H1 (cell line): ENCODE measurements at regions not wholly inside any gene's neighbourhood (a gene's known extent, or its start where the extent isn't known, plus 50 kb on each side); places are given as distances from the start of the nearest gene placed in this dataset.

Experiments used
- CTCF ChIA-PET: fragments of 300-600 bp; sonication (Branson Sonifier 250); formaldehyde crosslinking; loops from one replicate; lab custom pipeline; 2021; ENCODE audit not compliant: partially characterized antibody; lab: Charles Lee
- POLR2A ChIA-PET: fragments of 300-600 bp; sonication (Branson Sonifier 250); formaldehyde crosslinking; loops from one replicate; lab custom pipeline; 2021; ENCODE audit warnings: inconsistent platforms; ENCODE audit not compliant: partially characterized antibody; lab: Charles Lee
- DNase-seq, 2 experiments: peaks; one replicate each; pipeline versions ENCODE4 v3.0.0 to v3.0.0-alpha.2; 2010 to 2022; ENCODE audit warnings: low spot score in 2 of 2, low read depth in 1 of 2, mixed read lengths in 1 of 2
- FAIRE-seq: peaks from 2 replicates; lab custom pipeline; 2011; peaks lifted over from hg19 to GRCh38; lab: Jason Lieb, UNC
- H2AFZ ChIP-seq: 2 replicates; pipeline ENCODE4 v1.8.1; 2012; ENCODE audit warnings: low read length, inconsistent platforms
- H2AK5ac ChIP-seq: 2 replicates; pipeline ENCODE4 v1.6.1; 2013; ENCODE audit warnings: low read depth, low read length
- H2BK120ac ChIP-seq: replicated peaks from 2 replicates; pipeline ENCODE3; 2013; ENCODE audit warnings: low read depth, low read length, inconsistent platforms
- H2BK12ac ChIP-seq: 2 replicates; pipeline ENCODE4 v1.6.1; 2013; ENCODE audit warnings: low read depth, low read length
- H2BK15ac ChIP-seq: 2 replicates; pipeline ENCODE4 v1.6.1; 2013; ENCODE audit warnings: low read length
- H2BK20ac ChIP-seq: 2 replicates; pipeline ENCODE4 v1.6.1; 2013; ENCODE audit warnings: low read length
- H2BK5ac ChIP-seq: 2 replicates; pipeline ENCODE4 v1.6.1; 2013; ENCODE audit warnings: low read depth, low read length
- H3K14ac ChIP-seq: 2 replicates; pipeline ENCODE4 v1.6.1; 2013; ENCODE audit warnings: inconsistent platforms; ENCODE audit not compliant: insufficient read length
- H3K18ac ChIP-seq: 2 replicates; pipeline ENCODE4 v1.6.1; 2013; ENCODE audit warnings: low read length; ENCODE audit errors: extremely low read depth
- H3K23ac ChIP-seq: 2 replicates; pipeline ENCODE4 v1.6.1; 2013; ENCODE audit warnings: inconsistent platforms; ENCODE audit not compliant: insufficient read length
- H3K23me2 ChIP-seq: 2 replicates; pipeline ENCODE4 v1.6.1; 2013; ENCODE audit warnings: low read depth, low read length
- H3K27ac ChIP-seq: 2 replicates; pipeline ENCODE4 v1.6.1; 2011; ENCODE audit warnings: low read depth, low read length, inconsistent platforms
- H3K27me3 ChIP-seq, 4 experiments: replicated peaks in 1 of 4; 1 replicate in 1 of 4; 2 replicates in 3 of 4; pipeline versions ENCODE4 v1.6.1 to v1.8.1; 2011 to 2013; ENCODE audit warnings: low read length in 3 of 4, mild to moderate bottlenecking in 3 of 4, inconsistent platforms in 2 of 4, mixed read lengths in 2 of 4, moderate library complexity in 1 of 4; ENCODE audit not compliant: control insufficient read depth in 3 of 4, insufficient read depth in 3 of 4; ENCODE audit errors: extremely low read depth in 1 of 4
- H3K36me3 ChIP-seq, 4 experiments: 2 replicates each; pipeline versions ENCODE4 v1.6.1 to v1.8.1; 2011 to 2013; ENCODE audit warnings: mild to moderate bottlenecking in 4 of 4, low read length in 3 of 4, moderate library complexity in 2 of 4, control low read depth in 1 of 4, inconsistent platforms in 1 of 4; ENCODE audit not compliant: insufficient read depth in 4 of 4, control insufficient read depth in 2 of 4
- H3K4ac ChIP-seq: replicated peaks from 2 replicates; pipeline ENCODE3; 2013; ENCODE audit warnings: low read length, low read depth, mixed read lengths, inconsistent platforms; ENCODE audit not compliant: insufficient read length
- H3K4me1 ChIP-seq, 4 experiments: replicated peaks in 1 of 4; 1 replicate in 1 of 4; 2 replicates in 3 of 4; pipeline versions ENCODE4 v1.6.1 to v1.8.1; 2011 to 2013; ENCODE audit warnings: low read length in 3 of 4, inconsistent platforms in 2 of 4, mixed read lengths in 1 of 4; ENCODE audit not compliant: insufficient read depth in 4 of 4, control insufficient read depth in 3 of 4
- H3K4me2 ChIP-seq, 2 experiments: 2 replicates each; pipeline versions ENCODE4 v1.6.1 to v1.8.1; 2011 to 2013; ENCODE audit warnings: low read depth in 2 of 2, low read length in 2 of 2, control low read depth in 1 of 2, inconsistent platforms in 1 of 2, mild to moderate bottlenecking in 1 of 2; ENCODE audit not compliant: insufficient read depth in 1 of 2
- H3K4me3 ChIP-seq, 4 experiments: fragments of 200-600, 300-600 bp in 1 of 4; sonication (generic), shearing (Covaris generic), sonication (Bioruptor Twin) in 1 of 4; 2 replicates each; pipeline versions ENCODE4 v1.5.1 to v1.8.1; 2011 to 2016; ENCODE audit warnings: low read length in 4 of 4, low read depth in 3 of 4, control low read depth in 2 of 4, inconsistent platforms in 2 of 4, mild to moderate bottlenecking in 2 of 4, mixed read lengths in 1 of 4, moderate library complexity in 1 of 4; ENCODE audit not compliant: insufficient read depth in 2 of 4; ENCODE audit errors: extremely low read depth in 1 of 4
- H3K56ac ChIP-seq: replicated peaks from 2 replicates; pipeline ENCODE3; 2013; ENCODE audit warnings: low read depth, mild to moderate bottlenecking, mixed read lengths, low read length, inconsistent platforms; ENCODE audit not compliant: insufficient read length
- H3K79me1 ChIP-seq: 2 replicates; pipeline ENCODE4 v1.6.1; 2013; ENCODE audit warnings: low read depth, low read length, control low read depth
- H3K79me2 ChIP-seq, 2 experiments: 2 replicates each; pipeline versions ENCODE4 v1.6.1 to v1.8.1; 2012 to 2013; ENCODE audit warnings: low read length in 2 of 2, mild to moderate bottlenecking in 2 of 2, inconsistent platforms in 1 of 2; ENCODE audit not compliant: insufficient read depth in 2 of 2, control insufficient read depth in 1 of 2
- H3K9ac ChIP-seq, 4 experiments: replicated peaks in 1 of 4; 1 replicate in 1 of 4; 2 replicates in 3 of 4; pipeline versions ENCODE4 v1.6.1 to v1.8.1; 2011 to 2013; ENCODE audit warnings: low read depth in 3 of 4, low read length in 3 of 4, control low read depth in 2 of 4, mild to moderate bottlenecking in 2 of 4, moderate library complexity in 2 of 4, inconsistent platforms in 1 of 4; ENCODE audit errors: extremely low read depth in 1 of 4
- H3K9me3 ChIP-seq, 2 experiments: 2 replicates each; pipeline versions ENCODE4 v1.6.1 to v1.8.1; 2012 to 2013; ENCODE audit warnings: mild to moderate bottlenecking in 2 of 2, moderate library complexity in 2 of 2, control low read depth in 1 of 2, inconsistent platforms in 1 of 2, low read depth in 1 of 2, low read length in 1 of 2, mixed read lengths in 1 of 2; ENCODE audit not compliant: insufficient read depth in 2 of 2
- H4K20me1 ChIP-seq, 2 experiments: replicated peaks in 1 of 2; 2 replicates each; pipeline versions ENCODE3 to v1.8.1; 2011 to 2013; ENCODE audit warnings: inconsistent platforms in 2 of 2, low read length in 2 of 2, mild to moderate bottlenecking in 1 of 2; ENCODE audit not compliant: insufficient read depth in 2 of 2, control insufficient read depth in 1 of 2
- H4K5ac ChIP-seq: 2 replicates; pipeline ENCODE4 v1.6.1; 2013; ENCODE audit warnings: low read length, low read depth, mixed read lengths, inconsistent platforms; ENCODE audit not compliant: insufficient read length
- H4K8ac ChIP-seq: 2 replicates; pipeline ENCODE4 v1.8.0; 2013; ENCODE audit warnings: mild to moderate bottlenecking, moderate library complexity, low read length, inconsistent platforms; ENCODE audit not compliant: insufficient read depth; ENCODE audit errors: extremely low read depth
- H4K91ac ChIP-seq: replicated peaks from 2 replicates; pipeline ENCODE3; 2013; ENCODE audit warnings: low read length, mixed read lengths, inconsistent platforms; ENCODE audit not compliant: insufficient read length
- CHD1 ChIP-seq: IDR thresholded peaks from 2 replicates; pipeline ENCODE4 v1.6.1; 2012; ENCODE audit warnings: low read depth, low read length, improper control_type of control experiment
- GTF2F1 ChIP-seq: IDR thresholded peaks from 2 replicates; pipeline ENCODE4 v1.6.1; 2012; ENCODE audit warnings: low read depth, low read length, improper control_type of control experiment, borderline replicate concordance
- KDM1A ChIP-seq: fragments of 200-600, 300-600 bp; sonication (generic); IDR thresholded peaks from 2 replicates; pipeline ENCODE4 v1.7.1; 2016; ENCODE audit warnings: mild to moderate bottlenecking, low read length, borderline replicate concordance
- KDM4A ChIP-seq: IDR thresholded peaks from one replicate; pipeline ENCODE4 v1.7.1; 2012; ENCODE audit warnings: low read depth, mild to moderate bottlenecking, moderate library complexity, low read length, inconsistent platforms; ENCODE audit not compliant: severe bottlenecking
- NANOG ChIP-seq: IDR thresholded peaks from 2 replicates; pipeline ENCODE4 v1.6.1; 2011; ENCODE audit warnings: low read length, low read depth, mild to moderate bottlenecking, inconsistent platforms; ENCODE audit not compliant: insufficient read depth, poor library complexity, severe bottlenecking
- PHF8 ChIP-seq: fragments of 200-600 bp; sonication (generic); conservative IDR thresholded peaks from 2 replicates; pipeline ENCODE4 v1.7.1; 2012; ENCODE audit warnings: low read depth, mild to moderate bottlenecking, inconsistent platforms, low read length, moderate library complexity
- SAP30 ChIP-seq: fragments of 300-600 bp; sonication (generic); IDR thresholded peaks from 2 replicates; pipeline ENCODE4 v1.7.1; 2012; ENCODE audit warnings: low read length, moderate library complexity, mild to moderate bottlenecking, inconsistent platforms; ENCODE audit not compliant: insufficient read depth, insufficient replicate concordance
- SIN3A ChIP-seq, 2 experiments: IDR thresholded peaks in 1 of 2; conservative IDR thresholded peaks in 1 of 2; 2 replicates each; pipeline ENCODE4 v1.6.1; 2011 to 2012; ENCODE audit warnings: low read length in 2 of 2, improper control_type of control experiment in 1 of 2, low read depth in 1 of 2, mild to moderate bottlenecking in 1 of 2
- SP1 ChIP-seq: IDR thresholded peaks from 2 replicates; pipeline ENCODE4 v1.6.1; 2011; ENCODE audit warnings: low read depth, low read length
- TBP ChIP-seq: IDR thresholded peaks from 2 replicates; pipeline ENCODE4 v1.6.1; 2011; ENCODE audit warnings: low read depth, low read length, improper control_type of control experiment
- USF2 ChIP-seq: IDR thresholded peaks from 2 replicates; pipeline ENCODE4 v1.6.1; 2011; ENCODE audit warnings: low read length, improper control_type of control experiment
- YY1 ChIP-seq: IDR thresholded peaks from 2 replicates; pipeline ENCODE4 v1.6.1; 2011; ENCODE audit warnings: low read depth, mild to moderate bottlenecking, low read length
- WGBS, 2 experiments: shearing (Covaris generic) in 1 of 2; methylation state at CpG; one replicate each; pipeline versions ENCODE4 v1.1.6 to v1.1.7; 2013 to 2015; ENCODE audit warnings: low lambda C conversion rate in 2 of 2, mixed read lengths in 2 of 2, inconsistent platforms in 1 of 2, low coverage in 1 of 2, missing lambda C conversion rate in 1 of 2; ENCODE audit not compliant: insufficient replicate concordance in 2 of 2, insufficient coverage in 1 of 2, insufficient read length in 1 of 2; ENCODE audit errors: extremely low coverage in 1 of 2, missing lambda C conversion rate in 1 of 2; 5-methylcytosine and 5-hydroxymethylcytosine counted together

GRCh38 chr1:53406551-53407235 is 52.5 kb upstream of the DMRTB1 start:
- ChIA-PET CTCF (interaction anchor here (1.2 to 2.2 kb wide), 2 partner anchors 10 to 64 kb away, joined by 3 to 7 read pairs; no protein-coding TSS in a partner anchor), POLR2A (no interaction called here)
- Histone ChIP-seq H3K4ac (no peak overlapping the region), H3K14ac (no peak overlapping the region), H3K27me3 (no peaks in the 10 kb centered on the region; a peak in 3 of 7 replicates), H3K79me2 (no peaks in the 10 kb centered on the region), H3K9me3 (no peaks in the 10 kb centered on the region), H3K4me1 (peaks cover 0 to 7% (median 3%) of the 10 kb centered on the region in 4 experiments; a peak in 4 of 7 replicates), H3K4me3 (no peak overlapping the region), H3K36me3 (no peaks in the 10 kb centered on the region), H3K56ac (no peak overlapping the region), H3K23me2 (no peaks in the 10 kb centered on the region; the same call in 1 of the 2 replicates), H4K5ac (no peak overlapping the region), H4K91ac (no peak overlapping the region), H2BK12ac (no peak overlapping the region; the same call in 1 of the 2 replicates), H2BK5ac (no peak overlapping the region), H4K20me1 (no peaks in the 10 kb centered on the region), H3K18ac (no peak overlapping the region), H3K79me1 (no peaks in the 10 kb centered on the region), H2AFZ (no peak overlapping the region), H2BK120ac (no peak overlapping the region), H3K4me2 (no peak overlapping the region), H3K9ac (no peak overlapping the region), H3K23ac (no peak overlapping the region), H2AK5ac (no peak overlapping the region), H4K8ac (no peak overlapping the region), H2BK15ac (0 out of 2 replicates have a peak overlapping the region, but pooled peaks have one; percentile 19), H2BK20ac (no peak overlapping the region), H3K27ac (no peak overlapping the region)
- no peak for FAIRE-seq
- DNase-seq = no peak
- WGBS, 2 experiments = 94% methylated on average over 4 of the region's 4 CpGs; no CpG with 5 or more reads in 1 of the 2 experiments
- TF ChIP-seq USF2 = no peak
- no peak for TF ChIP-seq GTF2F1
- TF ChIP-seq NANOG = no peak
- TF ChIP-seq SIN3A (conservative IDR thresholded peaks at IDR 0.05 in 1 of 2, IDR thresholded peaks at IDR 0.05 in 1 of 2; ENCODE audit: low read depth in 1 of 2, low read length in 2 of 2) = no peak
- TF ChIP-seq SP1 = no peak
- TF ChIP-seq SAP30 = no peak
- no peak for TF ChIP-seq TBP
- TF ChIP-seq KDM4A = no peak
- TF ChIP-seq PHF8 = no peak
- TF ChIP-seq YY1 = no peak
- TF ChIP-seq KDM1A = no peak
- TF ChIP-seq CHD1 = no peak
